ENCODE measurements at regions not wholly inside any gene's neighbourhood (a gene's known extent, or its start where the extent isn't known, plus 50 kb on each side); places are given as distances from the start of the nearest gene placed in this dataset.

- Histone ChIP-seq H3K9ac (ENCODE audit: insufficient read depth in 1 of 2, low read depth in 2 of 2, low read length in 2 of 2) (no peak overlapping the region), H3K27me3 (ENCODE audit: control insufficient read depth in 2 of 2, insufficient read depth in 2 of 2, low read length in 2 of 2) (peaks cover 0 to under 1% of the 10 kb centered on the region in 2 experiments; a peak in 1 of 5 replicates), H3K4me2 (ENCODE audit: insufficient read depth, low read length) (no peak overlapping the region), H4K20me1 (replicated peaks; ENCODE audit: control insufficient read depth, insufficient read depth, low read length) (no peaks in the 10 kb centered on the region), H3K9me3 (replicated peaks; ENCODE audit: control insufficient read depth, insufficient read depth, low read depth, low read length) (no peaks in the 10 kb centered on the region), H2AFZ (ENCODE audit: low read depth, low read length) (no peak overlapping the region), H3K4me1 (replicated peaks in 1 of 2; ENCODE audit: control insufficient read depth in 2 of 2, insufficient read depth in 2 of 2, low read length in 2 of 2) (no peaks in the 10 kb centered on the region), H3K36me3 (ENCODE audit: control insufficient read depth, insufficient read depth, low read length) (no peaks in the 10 kb centered on the region), H3K27ac (ENCODE audit: extremely low read depth, low read depth, low read length) (no peak overlapping the region), H3K79me2 (ENCODE audit: control insufficient read depth, insufficient read depth, low read length) (no peaks in the 10 kb centered on the region), H3K4me3 (no peak overlapping the region), H3K9me1 (ENCODE audit: control insufficient read depth, insufficient read depth, low read length) (no peaks in the 10 kb centered on the region)
- DNase-seq (ENCODE audit: extremely low read depth in 1 of 4, low spot score in 3 of 4) (no peak), FAIRE-seq (no peak), ATAC-seq (no peak)
- TF ChIP-seq KDM4B (IDR thresholded peaks at IDR 0.05; ENCODE audit: borderline replicate concordance in 2 of 2, low read depth in 1 of 2) (no peak), EHMT2 (IDR thresholded peaks at IDR 0.05) (no peak), ZC3H4 (CRISPR knock-in tag; IDR thresholded peaks at IDR 0.05; ENCODE audit: borderline replicate concordance) (no peak), BACH1 (tag; IDR thresholded peaks at IDR 0.05) (no peak), ZNF3 (CRISPR knock-in tag; IDR thresholded peaks at IDR 0.05) (no peak), ZNF174 (CRISPR knock-in tag; IDR thresholded peaks at IDR 0.05) (no peak), EP300 (IDR thresholded peaks at IDR 0.05; ENCODE audit: low read length) (no peak), CBX3 (IDR thresholded peaks at IDR 0.05; ENCODE audit: borderline replicate concordance in 1 of 2, low read length in 2 of 2) (no peak), ZNF140 (CRISPR knock-in tag; IDR thresholded peaks at IDR 0.05) (no peak), NFE2 (IDR thresholded peaks at IDR 0.05; ENCODE audit: low read depth) (no peak), TAF1 (IDR thresholded peaks at IDR 0.05; ENCODE audit: control insufficient read depth, extremely low read depth, insufficient read depth, low read length, severe bottlenecking) (no peak), ZBTB11 (CRISPR knock-in tag; IDR thresholded peaks at IDR 0.05) (no peak), ZNF384 (IDR thresholded peaks at IDR 0.05; ENCODE audit: low read depth, low read length) (no peak), AFF4 (CRISPR knock-in tag; IDR thresholded peaks at IDR 0.05) (no peak)
- in situ Hi-C loops (cut with MboI): no loop called here
- no TSS peak for BruUV-seq (replicated peaks)
- 0% methylated on average over 3 of the region's 3 CpGs for WGBS (ENCODE audit: insufficient coverage, low coverage, missing lambda C conversion rate)
- ChIA-PET CTCF (ENCODE audit: low intra/inter-chr PET ratio) (no interaction called here), POLR2A (no interaction called here)
- intact Hi-C loops (cut with micrococcal nuclease): no loop called here
Measured at GRCh38 chrX:17933856-17934255, 72.8 kb upstream of the RAI2 start.

All from K562 (cell line).